ENCODE measurements at regions not wholly inside any gene's neighbourhood (a gene's known extent, or its start where the extent isn't known, plus 50 kb on each side); places are given as distances from the start of the nearest gene placed in this dataset.
"Not testable (repeated sequence)": the region's sequence is repeated elsewhere in the genome, so short reads cannot be mapped to it uniquely, and the experiment has no call there.

DNA sequence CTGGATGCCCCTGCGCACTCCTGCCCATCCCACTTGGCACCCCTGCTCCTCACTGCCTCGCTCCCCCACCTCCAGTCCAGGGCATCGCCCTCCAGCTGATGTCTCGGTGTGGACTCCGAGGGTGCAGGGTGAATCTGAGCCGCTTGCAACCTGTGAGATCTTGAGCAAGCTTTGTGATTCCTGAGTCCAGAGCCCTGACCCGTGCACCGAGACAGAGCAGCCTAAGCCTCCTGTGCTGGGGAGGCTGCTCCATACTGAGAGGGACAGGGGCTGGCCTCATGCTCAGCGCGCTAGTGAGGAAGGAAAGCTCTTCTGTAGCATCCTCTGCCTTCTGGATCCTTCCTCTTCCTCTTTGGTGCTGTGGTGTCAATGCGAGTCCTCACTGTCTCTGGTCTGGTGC lies 116.0 kb downstream of the TEX29 start:
- no peak overlapping the region for H3K4me3 ChIP-seq
- no peak overlapping the region for H3K27ac ChIP-seq
- H3K36me3 ChIP-seq: no peaks in the 10 kb centered on the region
- TF ChIP-seq EP300 (IDR thresholded peaks at IDR 0.05): no peak
- no peak for TF ChIP-seq POLR2A (IDR thresholded peaks at IDR 0.05)
- TF ChIP-seq, protein P1, sequence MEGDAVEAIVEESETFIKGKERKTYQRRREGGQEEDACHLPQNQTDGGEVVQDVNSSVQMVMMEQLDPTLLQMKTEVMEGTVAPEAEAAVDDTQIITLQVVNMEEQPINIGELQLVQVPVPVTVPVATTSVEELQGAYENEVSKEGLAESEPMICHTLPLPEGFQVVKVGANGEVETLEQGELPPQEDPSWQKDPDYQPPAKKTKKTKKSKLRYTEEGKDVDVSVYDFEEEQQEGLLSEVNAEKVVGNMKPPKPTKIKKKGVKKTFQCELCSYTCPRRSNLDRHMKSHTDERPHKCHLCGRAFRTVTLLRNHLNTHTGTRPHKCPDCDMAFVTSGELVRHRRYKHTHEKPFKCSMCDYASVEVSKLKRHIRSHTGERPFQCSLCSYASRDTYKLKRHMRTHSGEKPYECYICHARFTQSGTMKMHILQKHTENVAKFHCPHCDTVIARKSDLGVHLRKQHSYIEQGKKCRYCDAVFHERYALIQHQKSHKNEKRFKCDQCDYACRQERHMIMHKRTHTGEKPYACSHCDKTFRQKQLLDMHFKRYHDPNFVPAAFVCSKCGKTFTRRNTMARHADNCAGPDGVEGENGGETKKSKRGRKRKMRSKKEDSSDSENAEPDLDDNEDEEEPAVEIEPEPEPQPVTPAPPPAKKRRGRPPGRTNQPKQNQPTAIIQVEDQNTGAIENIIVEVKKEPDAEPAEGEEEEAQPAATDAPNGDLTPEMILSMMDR (IDR thresholded peaks at IDR 0.05): no peak
- DNase-seq: no peak
- intact Hi-C loops (cut with DNase I): no loop called here
- H3K4me1 ChIP-seq (ENCODE audit: insufficient read depth): no peaks in the 10 kb centered on the region
- H3K9me3 ChIP-seq: no peaks in the 10 kb centered on the region
- no peaks in the 10 kb centered on the region for H3K27me3 ChIP-seq
- WGBS, 3 donors: 80 to 86% (median 82%) methylated on average over 11 of the region's 11 CpGs

DNA sequence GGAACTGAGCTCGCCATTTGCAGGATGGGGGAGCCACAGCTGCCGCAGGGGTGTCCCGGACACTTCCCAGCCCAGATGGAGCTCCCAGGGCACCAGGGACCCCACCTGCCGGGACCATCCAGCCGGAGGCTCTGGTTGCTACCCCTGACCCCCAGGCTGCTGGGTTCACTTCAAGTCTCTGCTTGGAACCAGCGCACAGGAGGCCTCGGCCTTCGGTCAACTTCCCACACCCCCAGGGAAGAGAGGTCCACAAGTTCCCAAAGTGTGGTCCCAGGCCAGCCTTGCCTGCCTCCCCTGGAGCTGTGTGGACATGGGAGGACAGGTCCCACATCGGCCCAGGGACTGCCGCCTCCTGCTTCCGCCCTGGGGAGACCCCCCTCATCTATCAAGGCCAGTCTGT lies 117.0 kb downstream of the TEX29 start:
- H3K4me1 ChIP-seq (ENCODE audit: insufficient read depth): no peaks in the 10 kb centered on the region
- H3K27ac ChIP-seq: no peak overlapping the region
- DNase-seq: no peak
- TF ChIP-seq, protein P1 (IDR thresholded peaks at IDR 0.05): no peak
- TF ChIP-seq EP300 (IDR thresholded peaks at IDR 0.05) (no peak), POLR2A (IDR thresholded peaks at IDR 0.05) (no peak)
- WGBS, 3 donors: 71 to 88% (median 84%) methylated on average over 10 to 11 of the region's 11 CpGs
- H3K36me3 ChIP-seq: no peaks in the 10 kb centered on the region
- H3K27me3 ChIP-seq: no peaks in the 10 kb centered on the region
- no peak overlapping the region for H3K4me3 ChIP-seq
- intact Hi-C loops (cut with DNase I): no loop called here
- no peaks in the 10 kb centered on the region for H3K9me3 ChIP-seq

DNA sequence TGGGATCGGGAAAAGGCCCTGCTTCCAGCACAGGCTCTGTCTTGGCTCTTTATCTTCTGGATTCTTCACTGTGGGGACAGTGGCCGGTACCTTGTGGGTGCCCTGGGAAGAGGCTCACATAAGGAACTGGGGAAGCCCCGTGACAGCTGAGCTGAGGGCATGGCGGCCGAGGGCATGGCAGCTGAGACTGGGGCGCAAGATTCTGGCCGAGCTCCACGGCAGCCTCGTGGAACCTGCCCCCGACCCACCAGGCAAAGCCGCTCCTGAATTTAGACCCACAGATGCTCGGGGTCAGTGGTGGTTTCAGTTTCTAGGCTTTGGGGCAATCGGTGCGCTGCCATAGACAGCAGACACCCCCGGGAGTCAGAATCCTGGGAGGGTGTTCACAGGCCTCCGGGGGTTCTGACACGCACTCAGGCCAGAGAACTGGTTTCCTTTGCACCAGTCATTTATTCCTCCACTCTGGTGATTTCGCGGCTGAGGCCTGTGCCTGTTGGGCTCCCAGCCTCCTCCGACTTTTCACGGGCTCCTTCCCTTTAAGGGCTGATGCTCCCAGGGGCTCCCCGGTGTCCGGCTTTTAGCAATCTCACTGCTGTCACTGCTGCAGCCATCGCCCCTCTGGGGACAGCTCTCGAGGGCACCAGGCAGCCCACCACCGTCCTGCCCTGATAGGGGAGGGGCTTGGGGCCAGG lies 117.6 kb downstream of the TEX29 start:
- TF ChIP-seq, protein P1 (IDR thresholded peaks at IDR 0.05): no peak
- TF ChIP-seq EP300 (IDR thresholded peaks at IDR 0.05): no peak
- TF ChIP-seq POLR2A (IDR thresholded peaks at IDR 0.05): no peak
- H3K27ac ChIP-seq: no peak overlapping the region
- 82 to 85% (median 84%) methylated on average over 26 of the region's 26 CpGs for WGBS, 3 donors
- H3K36me3 ChIP-seq: no peaks in the 10 kb centered on the region
- no peaks in the 10 kb centered on the region for H3K4me1 ChIP-seq (ENCODE audit: insufficient read depth)
- intact Hi-C loops (cut with DNase I): no loop called here
- no peaks in the 10 kb centered on the region for H3K27me3 ChIP-seq
- DNase-seq: no peak
- no peak overlapping the region for H3K4me3 ChIP-seq
- no peaks in the 10 kb centered on the region for H3K9me3 ChIP-seq

DNA sequence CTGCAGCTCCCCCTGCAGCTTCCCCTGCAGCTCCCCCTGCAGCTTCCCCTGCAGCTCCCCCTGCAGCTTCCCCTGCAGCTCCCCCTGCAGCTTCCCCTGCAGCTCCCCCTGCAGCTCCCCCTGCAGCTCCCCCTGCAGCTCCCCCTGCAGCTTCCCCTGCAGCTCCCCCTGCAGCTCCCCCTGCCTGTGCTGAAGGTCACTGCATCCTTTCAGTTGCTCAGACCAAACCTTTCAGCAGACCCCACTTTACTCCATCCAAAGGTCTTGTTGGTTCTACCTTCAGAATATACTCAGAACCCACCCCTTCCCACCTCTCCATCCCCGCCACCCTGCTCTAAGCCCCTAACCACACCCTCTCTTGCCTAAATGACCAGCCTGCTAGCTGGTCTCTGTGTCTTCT lies 120.0 kb downstream of the TEX29 start:
- H3K9me3 ChIP-seq; intact Hi-C loops (cut with DNase I); H3K4me1 ChIP-seq (ENCODE audit: insufficient read depth); H3K4me3 ChIP-seq; H3K36me3 ChIP-seq; H3K27me3 ChIP-seq; H3K27ac ChIP-seq; DNase-seq: not testable (repeated sequence)
- 42 to 59% (median 53%) methylated on average over 1 of the region's 1 CpG for WGBS, 3 donors

DNA sequence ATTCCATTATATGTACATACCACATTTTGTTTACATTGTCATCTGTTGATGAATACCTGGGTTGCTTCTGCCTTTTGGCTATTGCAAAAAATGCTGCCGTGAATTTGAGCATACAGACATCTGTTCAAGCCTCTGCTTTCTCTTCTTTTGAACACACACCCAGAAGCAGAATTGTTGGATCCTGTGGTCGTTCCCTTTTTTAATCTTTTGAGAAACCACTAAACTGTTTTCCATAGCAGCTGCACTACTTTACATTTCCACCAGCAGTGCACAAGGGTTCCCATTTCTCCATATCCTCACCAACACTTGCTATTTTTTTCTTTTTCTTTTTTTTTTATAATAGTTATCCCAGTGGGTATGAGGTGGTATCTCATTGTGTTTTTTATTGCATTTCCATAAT lies 123.5 kb downstream of the TEX29 start:
- WGBS, 3 donors: 70 to 87% (median 87%) methylated on average over 2 of the region's 2 CpGs
- Histone ChIP-seq H3K36me3 (no peaks in the 10 kb centered on the region), H3K27ac (no peak overlapping the region), H3K9me3 (no peaks in the 10 kb centered on the region), H3K4me1 (ENCODE audit: insufficient read depth) (no peaks in the 10 kb centered on the region), H3K4me3 (no peak overlapping the region), H3K27me3 (no peaks in the 10 kb centered on the region)
- TF ChIP-seq POLR2A (IDR thresholded peaks at IDR 0.05) (no peak), EP300 (IDR thresholded peaks at IDR 0.05) (no peak)
- TF ChIP-seq, protein P1 (IDR thresholded peaks at IDR 0.05): no peak
- no peak for DNase-seq
- intact Hi-C loops (cut with DNase I): no loop called here

Measured in ovary (tissue), 7 donors.